SW 1271 (cell line): ENCODE measurements at regions not wholly inside any gene's neighbourhood (a gene's known extent, or its start where the extent isn't known, plus 50 kb on each side); places are given as distances from the start of the nearest gene placed in this dataset.

Experiments
- DNase-seq, 2 experiments: peaks; one replicate each; lab custom pipeline; 2025; lab: John Stamatoyannopoulos, UW

DNA sequence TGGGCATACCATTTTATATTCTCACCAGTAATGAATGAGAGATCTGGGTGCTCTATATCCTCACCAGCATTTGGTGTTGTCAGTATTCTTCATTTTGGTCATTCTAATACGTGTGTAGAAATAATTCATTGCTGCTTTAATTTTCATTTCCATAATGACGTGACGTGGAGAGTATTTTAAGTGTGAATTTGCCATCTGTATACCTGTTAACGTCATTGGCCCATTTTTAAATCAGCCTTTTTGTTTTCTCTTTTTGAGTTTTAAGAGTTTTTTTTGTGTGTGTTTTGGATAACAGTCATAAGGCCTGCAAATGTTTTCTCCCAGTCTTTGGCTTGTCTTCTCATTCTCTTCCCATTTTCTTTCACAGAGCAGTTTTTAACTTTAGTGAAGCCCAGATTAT lies 74.4 kb upstream of the SYT1 start:
- DNase-seq: no peak

DNA sequence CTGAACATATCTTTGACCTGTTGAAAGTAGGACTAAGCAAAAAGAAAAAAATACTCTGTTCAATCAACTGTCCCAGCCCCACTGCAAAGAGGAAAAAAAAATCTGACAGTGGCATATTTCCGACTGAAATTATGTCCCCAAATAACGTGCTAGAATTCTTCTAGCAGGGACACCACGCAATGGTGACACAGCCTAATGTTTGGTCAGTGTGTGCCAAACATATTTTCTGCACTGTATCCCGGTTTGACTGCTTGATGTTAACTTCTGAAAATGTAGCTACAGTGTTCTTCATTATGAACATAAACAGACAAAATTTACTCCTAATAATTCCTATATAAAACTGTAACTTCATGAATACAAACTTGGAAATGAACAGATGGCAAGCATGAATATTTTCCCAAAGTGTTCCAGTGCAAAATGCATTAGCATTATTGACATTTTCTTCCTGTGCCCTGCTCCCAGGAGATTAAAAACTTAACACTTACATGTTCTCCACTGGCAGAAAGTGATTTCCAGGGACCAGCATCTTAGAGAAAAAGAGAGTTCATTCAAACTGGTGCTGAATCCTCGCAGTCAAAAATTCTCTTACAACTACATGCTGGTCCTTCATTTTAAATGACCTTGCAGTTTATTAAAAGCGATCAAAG lies 72.4 kb upstream of the SYT1 start:
- no peak for DNase-seq

DNA sequence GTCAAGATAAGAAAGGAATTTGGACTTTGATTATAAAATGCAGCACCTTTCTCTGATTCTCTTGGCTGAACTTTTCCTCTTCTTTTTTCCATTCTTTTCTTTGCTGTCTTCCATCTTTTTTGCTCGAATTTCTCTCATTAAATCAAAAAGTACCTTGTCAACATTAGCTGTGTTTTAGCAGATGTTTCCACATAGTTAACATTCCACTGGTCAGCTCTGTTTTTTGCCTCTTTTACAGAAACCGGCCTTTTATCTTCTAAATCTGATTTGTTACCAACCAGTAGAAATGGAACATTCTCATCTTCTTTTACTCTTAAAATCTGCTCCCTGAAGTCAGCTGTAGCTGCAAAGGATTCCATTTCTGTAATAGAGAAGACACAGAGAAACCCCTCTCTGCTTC lies 71.1 kb upstream of the SYT1 start:
- no peak for DNase-seq

DNA sequence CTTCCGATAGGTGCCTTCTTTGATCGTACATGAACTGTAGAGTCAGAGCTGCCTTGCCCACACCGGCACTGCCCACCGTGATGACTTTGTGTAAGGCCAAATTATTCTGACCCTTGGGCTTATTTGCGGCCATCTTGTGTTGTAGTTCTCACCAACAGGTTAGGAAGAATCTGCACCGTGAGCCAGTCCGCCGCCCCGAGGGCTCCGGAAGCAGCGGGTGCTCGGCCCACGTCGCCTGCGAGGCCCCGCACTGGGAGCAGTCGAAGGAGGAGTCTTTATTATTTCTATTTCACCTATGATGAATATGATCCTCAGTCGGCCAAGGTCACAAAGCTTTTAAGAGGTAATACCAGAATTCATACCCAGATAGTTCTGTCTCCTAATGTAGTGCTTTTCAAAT lies 70.6 kb upstream of the SYT1 start:
- DNase-seq: no peak

DNA sequence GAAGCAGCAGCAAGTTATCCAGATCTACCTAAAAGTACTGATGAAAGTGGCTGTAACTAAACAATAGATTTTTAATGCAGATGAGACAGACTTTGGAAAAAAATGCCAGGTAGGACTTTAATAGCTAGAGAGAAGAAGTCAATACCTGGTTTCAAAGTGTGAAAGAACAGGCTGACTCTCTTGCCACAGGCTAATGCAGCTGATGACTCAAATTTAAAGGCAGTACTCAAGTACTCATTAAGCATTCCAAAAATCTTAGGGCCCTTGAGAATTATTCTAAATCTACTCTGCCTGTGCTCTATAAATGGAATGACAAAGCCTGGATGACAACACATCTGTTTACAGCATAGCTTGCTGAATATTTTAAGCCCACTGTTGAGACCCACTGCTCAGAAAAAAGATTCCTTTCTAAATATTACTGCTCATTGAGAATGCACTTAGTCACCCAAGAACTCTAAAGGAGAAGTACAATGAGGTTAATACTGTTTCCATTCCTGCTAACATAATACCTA lies 68.6 kb upstream of the SYT1 start:
- DNase-seq: no peak

DNA sequence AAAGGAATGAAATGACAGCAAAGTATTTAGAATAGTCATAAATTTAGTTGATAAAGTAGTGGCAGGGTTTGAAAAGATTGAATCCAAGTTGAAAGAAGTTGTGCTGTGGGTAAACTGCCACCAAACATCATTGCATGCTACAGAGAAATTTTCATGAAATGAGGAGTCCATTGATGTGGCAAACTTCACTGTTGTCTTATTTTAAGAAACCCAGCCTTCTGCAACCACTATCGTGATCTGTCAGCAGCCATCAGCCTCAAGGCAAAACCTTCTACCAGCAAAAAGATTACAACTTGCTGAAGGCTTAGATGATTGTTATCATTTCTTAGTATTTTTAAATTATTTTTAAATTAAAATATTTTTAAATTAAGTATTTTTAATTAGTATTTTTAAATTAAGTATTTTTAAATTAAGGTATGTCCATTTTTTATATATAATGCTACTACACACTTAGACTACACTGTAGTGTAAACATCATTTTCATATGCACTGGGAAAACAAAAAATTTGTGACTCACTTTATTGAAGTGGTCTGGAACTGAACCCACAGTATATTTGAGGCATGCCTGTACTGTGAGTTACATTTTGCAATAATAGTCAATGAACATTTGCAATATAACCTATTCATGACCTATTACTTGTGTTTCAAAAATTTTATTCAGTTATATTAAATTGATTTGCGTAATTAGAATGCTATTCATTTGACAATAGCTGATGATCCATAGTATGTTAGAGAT lies 67.2 kb upstream of the SYT1 start:
- DNase-seq: no peak

DNA sequence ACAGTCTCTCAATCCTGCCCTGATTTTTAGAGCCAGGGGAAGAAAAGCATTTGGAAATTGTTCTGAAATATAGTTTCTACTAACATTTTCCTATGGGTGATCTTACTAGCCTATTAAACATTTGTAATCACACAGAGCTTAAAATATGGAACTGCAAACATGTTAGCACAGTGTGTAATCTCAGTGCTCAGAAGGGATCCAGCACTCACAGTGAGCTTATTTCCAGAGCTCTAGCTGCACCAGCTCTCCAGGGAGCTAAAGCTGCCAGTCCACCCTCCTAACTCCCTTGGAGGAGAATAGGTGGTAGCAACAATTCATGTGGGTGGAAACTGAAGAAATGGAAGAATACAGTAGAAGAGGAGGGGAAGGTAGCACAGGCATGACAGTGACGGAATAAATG lies 64.9 kb upstream of the SYT1 start:
- no peak for DNase-seq

DNA sequence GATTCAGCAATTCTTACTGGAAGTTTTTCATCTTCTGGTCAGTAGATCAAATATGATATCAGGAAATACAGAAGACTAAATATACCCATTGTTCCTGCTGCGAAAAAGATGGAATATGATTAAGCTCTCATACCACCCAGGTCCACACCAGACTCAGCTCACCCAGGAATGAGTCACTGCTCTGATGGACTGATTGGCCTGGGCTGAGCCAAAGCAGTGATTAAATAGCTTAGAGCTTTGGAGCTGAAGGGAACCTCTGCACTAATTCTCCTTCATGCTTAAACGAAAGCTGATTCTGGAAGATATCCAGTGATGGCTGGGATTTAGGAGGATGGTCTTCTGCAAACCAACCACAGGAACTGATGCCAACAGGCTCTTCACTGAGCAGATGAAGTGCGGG lies 62.0 kb upstream of the SYT1 start:
- DNase-seq: no peak

DNA sequence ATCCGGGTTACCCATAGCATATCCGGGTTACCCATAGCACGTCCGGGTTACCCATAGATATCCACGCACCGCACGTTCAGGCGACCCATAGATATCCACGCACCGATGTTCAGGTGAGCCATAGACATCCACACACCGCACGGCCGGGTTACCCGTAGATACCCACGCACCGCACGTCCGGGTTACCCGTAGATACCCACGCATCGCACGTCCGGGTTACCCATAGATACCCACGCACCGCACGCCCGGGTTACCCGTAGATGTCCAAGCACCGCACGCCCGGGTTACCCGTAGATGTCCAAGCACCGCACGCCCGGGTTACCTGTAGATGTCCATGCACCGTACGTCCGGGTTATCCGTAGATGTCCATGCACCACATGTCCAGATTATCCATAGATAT lies 60.3 kb upstream of the SYT1 start:
- no peak for DNase-seq
